Globus pallidus (tissue), 1 donor: ENCODE measurements at regions not wholly inside any gene's neighbourhood (a gene's known extent, or its start where the extent isn't known, plus 50 kb on each side); places are given as distances from the start of the nearest gene placed in this dataset.

Experiments
- DNase-seq: peaks from one replicate; pipeline ENCODE4 v3.0.0-alpha.2; 2015; ENCODE audit warnings: low spot score

GRCh38 chr14:100467046-100467750 is 120.0 kb downstream of the BEGAIN start:
- DNase-seq: no peak

GRCh38 chr14:100467939-100468338 is 119.3 kb downstream of the BEGAIN start:
- DNase-seq: no peak

- DNase-seq: no peak
Observed at GRCh38 chr14:100468557-100468956, 118.7 kb downstream of the BEGAIN start.

- DNase-seq: no peak
Observed at GRCh38 chr14:100469632-100470522, 117.3 kb downstream of the BEGAIN start.

GRCh38 chr14:100470523-100470897 is 116.7 kb downstream of the BEGAIN start:
- no peak for DNase-seq

- no peak for DNase-seq
Observed at GRCh38 chr14:100471441-100472093, 115.7 kb downstream of the BEGAIN start.

- no peak for DNase-seq
Observed at GRCh38 chr14:100472094-100472455, 115.1 kb downstream of the BEGAIN start.

GRCh38 chr14:100472491-100472890 is 114.7 kb downstream of the BEGAIN start:
- no peak for DNase-seq

GRCh38 chr14:100473249-100473648 is 114.0 kb downstream of the BEGAIN start:
- DNase-seq: no peak

- no peak for DNase-seq
Observed at GRCh38 chr14:100474196-100474595, 113.0 kb downstream of the BEGAIN start.

GRCh38 chr14:100475268-100475667 is 111.9 kb downstream of the BEGAIN start:
- DNase-seq: no peak

GRCh38 chr14:100476012-100476822 is 111.0 kb downstream of the BEGAIN start:
- DNase-seq: no peak

- DNase-seq: no peak
Observed at GRCh38 chr14:100484531-100485267, 102.5 kb downstream of the BEGAIN start.

- no peak for DNase-seq
Observed at GRCh38 chr14:100486025-100486828, 101.0 kb downstream of the BEGAIN start.
